ENCODE measurements at regions not wholly inside any gene's neighbourhood (a gene's known extent, or its start where the extent isn't known, plus 50 kb on each side); places are given as distances from the start of the nearest gene placed in this dataset.

DNA sequence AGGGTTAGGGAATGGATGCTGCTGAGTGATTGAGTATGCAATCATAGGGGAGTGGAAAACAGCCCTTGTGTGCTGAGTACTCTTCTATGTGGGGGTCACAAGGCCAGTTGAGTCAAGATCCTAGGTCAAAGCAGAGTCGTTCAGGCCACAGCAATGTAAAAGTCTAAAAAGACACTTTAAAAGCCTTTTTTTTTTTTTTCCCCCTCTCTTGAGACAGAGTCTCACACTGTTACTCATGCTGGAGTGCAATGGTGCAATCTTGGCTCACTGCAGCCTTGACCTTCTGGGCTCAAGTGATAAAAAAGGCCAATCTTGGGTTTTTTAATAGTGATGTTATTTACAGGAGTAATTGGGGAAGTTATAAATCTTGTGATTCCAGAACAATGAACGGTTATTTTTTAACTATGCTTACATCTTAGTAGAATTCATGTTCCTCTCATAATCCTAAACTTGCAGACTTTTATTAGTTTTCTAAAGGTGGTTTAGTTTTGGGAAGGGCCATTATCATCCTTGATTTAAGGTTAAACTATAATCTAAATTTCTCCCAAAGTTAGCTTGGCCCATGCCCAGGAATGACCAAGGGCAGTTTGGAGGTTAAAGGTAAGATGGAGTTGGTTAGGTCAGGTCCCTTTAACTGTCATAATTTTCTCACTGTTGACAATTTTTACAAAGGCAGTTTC is 82.2 kb upstream of the BMP2K start:
- TF ChIP-seq POLR2A (IDR thresholded peaks at IDR 0.05): no peak
- Histone ChIP-seq H3K36me3 (no peaks in the 10 kb centered on the region), H3K27me3 (no peaks in the 10 kb centered on the region), H3K9me3 (no peaks in the 10 kb centered on the region), H3K4me1 (no peaks in the 10 kb centered on the region), H3K4me3 (no peak overlapping the region), H3K27ac (no peak overlapping the region)
- WGBS, 2 donors: 7 to 23% methylated on average over 2 of the region's 2 CpGs
- DNase-seq: no peak
- intact Hi-C loops (cut with DNase I): no loop called here

DNA sequence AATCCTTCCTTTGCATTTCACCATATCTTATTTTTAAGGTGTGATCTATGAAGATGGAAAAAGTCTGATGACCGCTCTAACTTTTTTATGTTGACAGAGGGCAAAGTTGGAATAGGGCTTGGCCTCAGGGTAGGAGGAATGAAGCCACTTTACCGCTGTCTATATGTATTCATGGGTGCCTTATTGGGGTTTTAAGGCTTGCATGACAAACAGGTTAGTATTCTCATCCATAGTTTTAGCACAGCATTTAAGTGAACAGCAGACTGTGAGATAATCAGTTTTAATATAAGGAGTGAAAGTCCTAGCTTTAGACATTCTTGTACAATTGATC is 81.7 kb upstream of the BMP2K start:
- intact Hi-C loops (cut with DNase I): no loop called here
- 21 to 76% methylated on average over 2 of the region's 2 CpGs for WGBS, 2 donors
- Histone ChIP-seq H3K9me3 (no peaks in the 10 kb centered on the region), H3K27me3 (no peaks in the 10 kb centered on the region), H3K36me3 (no peaks in the 10 kb centered on the region), H3K4me1 (no peaks in the 10 kb centered on the region), H3K4me3 (no peak overlapping the region), H3K27ac (no peak overlapping the region)
- no peak for DNase-seq
- TF ChIP-seq EP300 (IDR thresholded peaks at IDR 0.05) (no peak), POLR2A (IDR thresholded peaks at IDR 0.05) (no peak), POLR2AphosphoS5 (IDR thresholded peaks at IDR 0.05) (no peak)
- TF ChIP-seq, protein P1, sequence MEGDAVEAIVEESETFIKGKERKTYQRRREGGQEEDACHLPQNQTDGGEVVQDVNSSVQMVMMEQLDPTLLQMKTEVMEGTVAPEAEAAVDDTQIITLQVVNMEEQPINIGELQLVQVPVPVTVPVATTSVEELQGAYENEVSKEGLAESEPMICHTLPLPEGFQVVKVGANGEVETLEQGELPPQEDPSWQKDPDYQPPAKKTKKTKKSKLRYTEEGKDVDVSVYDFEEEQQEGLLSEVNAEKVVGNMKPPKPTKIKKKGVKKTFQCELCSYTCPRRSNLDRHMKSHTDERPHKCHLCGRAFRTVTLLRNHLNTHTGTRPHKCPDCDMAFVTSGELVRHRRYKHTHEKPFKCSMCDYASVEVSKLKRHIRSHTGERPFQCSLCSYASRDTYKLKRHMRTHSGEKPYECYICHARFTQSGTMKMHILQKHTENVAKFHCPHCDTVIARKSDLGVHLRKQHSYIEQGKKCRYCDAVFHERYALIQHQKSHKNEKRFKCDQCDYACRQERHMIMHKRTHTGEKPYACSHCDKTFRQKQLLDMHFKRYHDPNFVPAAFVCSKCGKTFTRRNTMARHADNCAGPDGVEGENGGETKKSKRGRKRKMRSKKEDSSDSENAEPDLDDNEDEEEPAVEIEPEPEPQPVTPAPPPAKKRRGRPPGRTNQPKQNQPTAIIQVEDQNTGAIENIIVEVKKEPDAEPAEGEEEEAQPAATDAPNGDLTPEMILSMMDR (IDR thresholded peaks at IDR 0.05): no peak

DNA sequence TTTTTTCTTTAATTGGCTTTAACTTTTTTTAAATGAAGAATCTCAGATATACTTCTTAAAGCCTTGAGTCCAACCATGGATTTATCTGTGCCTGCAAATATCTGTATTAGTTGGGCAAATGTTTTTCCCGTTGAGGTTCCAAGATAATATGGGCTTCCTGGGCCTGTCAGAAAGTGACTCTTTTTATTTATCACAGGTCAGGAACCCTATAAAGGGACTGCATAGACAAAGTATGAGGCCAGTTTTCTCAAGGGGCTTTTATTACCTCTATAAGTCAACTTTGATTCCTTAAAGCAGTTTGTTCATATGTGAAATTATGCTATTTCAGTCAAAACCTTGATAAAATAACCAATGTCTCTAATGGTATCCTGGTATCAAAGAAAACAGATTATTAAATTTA is 80.2 kb upstream of the BMP2K start:
- 51 to 71% methylated on average over 1 of the region's 1 CpG for WGBS, 2 donors
- intact Hi-C loops (cut with DNase I): no loop called here
- H3K4me1 ChIP-seq: no peaks in the 10 kb centered on the region

DNA sequence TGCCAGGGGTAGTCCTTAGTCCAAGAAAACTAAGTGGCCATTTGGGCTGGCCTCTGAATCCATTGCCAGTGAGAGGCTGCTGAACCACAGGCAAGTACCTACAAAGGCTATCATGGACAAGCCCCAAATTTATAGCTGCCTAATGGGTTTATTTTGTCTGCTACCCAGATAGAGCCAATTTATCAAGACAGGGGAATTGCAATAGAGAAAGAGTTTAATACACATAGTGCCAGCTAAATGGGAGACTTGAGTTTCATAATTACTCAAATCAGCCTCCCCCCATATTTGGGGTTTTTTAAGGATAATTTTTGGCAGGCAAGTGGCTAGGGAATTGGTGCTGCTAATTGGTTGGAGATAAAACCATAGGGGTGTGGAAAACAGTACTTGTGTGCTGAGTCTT is 73.1 kb upstream of the BMP2K start:
- Histone ChIP-seq H3K4me3 (no peak overlapping the region), H3K27me3 (no peaks in the 10 kb centered on the region), H3K27ac (no peak overlapping the region), H3K4me1 (no peaks in the 10 kb centered on the region), H3K36me3 (no peaks in the 10 kb centered on the region), H3K9me3 (peaks cover 2 to 6% (median 2%) of the 10 kb centered on the region in 4 donors)
- intact Hi-C loops (cut with DNase I): no loop called here
- TF ChIP-seq, protein P1 (IDR thresholded peaks at IDR 0.05): no peak
- no peak for TF ChIP-seq POLR2A (IDR thresholded peaks at IDR 0.05)
- TF ChIP-seq POLR2AphosphoS5 (IDR thresholded peaks at IDR 0.05): no peak
- no peak for TF ChIP-seq EP300 (IDR thresholded peaks at IDR 0.05)
- DNase-seq: no peak

More for the DNA sequence above, 80.2 kb upstream of the BMP2K start:
- Histone ChIP-seq H3K9me3 (no peaks in the 10 kb centered on the region), H3K27ac (no peak overlapping the region), H3K4me3 (no peak overlapping the region), H3K36me3 (no peaks in the 10 kb centered on the region), H3K27me3 (no peaks in the 10 kb centered on the region)
- TF ChIP-seq EP300 (IDR thresholded peaks at IDR 0.05): no peak
- TF ChIP-seq, protein P1 (IDR thresholded peaks at IDR 0.05): no peak
- TF ChIP-seq POLR2AphosphoS5 (IDR thresholded peaks at IDR 0.05): no peak
- no peak for TF ChIP-seq POLR2A (IDR thresholded peaks at IDR 0.05)
- no peak for DNase-seq

DNA sequence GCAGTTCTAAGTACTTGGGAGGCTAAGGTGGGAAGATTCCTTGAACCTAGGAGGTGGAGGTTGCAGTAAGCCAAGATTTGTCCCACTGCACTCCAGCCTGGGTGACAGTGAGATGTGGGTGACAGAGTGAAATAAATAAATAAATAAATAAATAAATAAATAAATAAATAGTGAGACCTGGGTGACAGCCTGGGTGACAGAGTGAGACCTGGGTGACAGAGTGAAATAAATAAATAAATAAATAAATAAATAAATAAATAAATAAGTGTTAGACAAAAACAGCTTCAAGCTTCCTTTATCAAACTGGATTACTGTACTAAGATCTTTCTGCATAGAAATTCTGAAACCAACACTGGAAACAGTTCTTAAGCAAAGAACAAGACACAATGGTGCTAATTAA is 71.8 kb upstream of the BMP2K start:
- H3K4me1 ChIP-seq: no peaks in the 10 kb centered on the region
- H3K4me3 ChIP-seq: no peak overlapping the region
- H3K9me3 ChIP-seq: peaks cover 2 to 6% (median 2%) of the 10 kb centered on the region in 4 donors
- no peak overlapping the region for H3K27ac ChIP-seq
- no peak for DNase-seq
- TF ChIP-seq EP300 (IDR thresholded peaks at IDR 0.05) (no peak), POLR2AphosphoS5 (IDR thresholded peaks at IDR 0.05) (no peak), POLR2A (IDR thresholded peaks at IDR 0.05) (no peak)
- TF ChIP-seq, protein P1 (IDR thresholded peaks at IDR 0.05): no peak
- intact Hi-C loops (cut with DNase I): no loop called here
- no peaks in the 10 kb centered on the region for H3K36me3 ChIP-seq
- no peaks in the 10 kb centered on the region for H3K27me3 ChIP-seq

All from sigmoid colon (tissue), 6 donors.